Kidney epithelial cell (primary cell): ENCODE measurements at regions not wholly inside any gene's neighbourhood (a gene's known extent, or its start where the extent isn't known, plus 50 kb on each side); places are given as distances from the start of the nearest gene placed in this dataset.

Experiments used
- DNase-seq: peaks from one replicate; pipeline ENCODE4 v3.0.0-alpha.2; 2010; ENCODE audit warnings: low read depth
- H3K27me3 ChIP-seq: 2 replicates; pipeline ENCODE4 v1.6.0; 2011; ENCODE audit warnings: low read length; ENCODE audit not compliant: control insufficient read depth, insufficient read depth
- H3K36me3 ChIP-seq: 2 replicates; pipeline ENCODE4 v1.5.1; 2011; ENCODE audit warnings: low read length; ENCODE audit not compliant: control insufficient read depth, insufficient read depth
- H3K4me3 ChIP-seq: 2 replicates; pipeline ENCODE4 v1.5.1; 2011; ENCODE audit warnings: low read depth, mild to moderate bottlenecking, control low read depth, low read length
- TF ChIP-seq, protein P1 (sequence below): IDR thresholded peaks from 2 replicates; pipeline ENCODE4 v1.5.1; 2011; ENCODE audit warnings: mild to moderate bottlenecking, moderate library complexity, low read length, control low read depth, inconsistent platforms; ENCODE audit not compliant: insufficient read depth, poor library complexity, severe bottlenecking

DNA sequence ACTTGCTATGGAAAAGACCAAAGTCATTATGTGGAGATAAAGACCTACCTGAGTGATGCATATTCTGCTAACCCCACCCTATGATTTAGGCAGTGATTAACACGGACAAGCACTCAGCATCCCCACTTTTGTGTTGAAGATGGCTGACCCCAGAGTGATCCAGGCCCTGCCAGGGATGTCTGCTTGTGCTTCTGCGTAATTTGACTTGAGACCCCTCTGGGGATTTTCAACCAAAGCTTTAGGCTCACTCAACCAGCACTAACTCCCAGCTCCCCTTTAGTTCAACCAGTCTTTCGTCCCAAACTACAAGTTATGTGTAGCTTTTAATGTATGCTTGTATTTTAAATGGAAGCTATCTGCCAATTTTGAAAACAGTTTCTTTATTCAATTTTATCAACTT lies 538.0 kb upstream of the ID4 start:
- TF ChIP-seq, protein P1, sequence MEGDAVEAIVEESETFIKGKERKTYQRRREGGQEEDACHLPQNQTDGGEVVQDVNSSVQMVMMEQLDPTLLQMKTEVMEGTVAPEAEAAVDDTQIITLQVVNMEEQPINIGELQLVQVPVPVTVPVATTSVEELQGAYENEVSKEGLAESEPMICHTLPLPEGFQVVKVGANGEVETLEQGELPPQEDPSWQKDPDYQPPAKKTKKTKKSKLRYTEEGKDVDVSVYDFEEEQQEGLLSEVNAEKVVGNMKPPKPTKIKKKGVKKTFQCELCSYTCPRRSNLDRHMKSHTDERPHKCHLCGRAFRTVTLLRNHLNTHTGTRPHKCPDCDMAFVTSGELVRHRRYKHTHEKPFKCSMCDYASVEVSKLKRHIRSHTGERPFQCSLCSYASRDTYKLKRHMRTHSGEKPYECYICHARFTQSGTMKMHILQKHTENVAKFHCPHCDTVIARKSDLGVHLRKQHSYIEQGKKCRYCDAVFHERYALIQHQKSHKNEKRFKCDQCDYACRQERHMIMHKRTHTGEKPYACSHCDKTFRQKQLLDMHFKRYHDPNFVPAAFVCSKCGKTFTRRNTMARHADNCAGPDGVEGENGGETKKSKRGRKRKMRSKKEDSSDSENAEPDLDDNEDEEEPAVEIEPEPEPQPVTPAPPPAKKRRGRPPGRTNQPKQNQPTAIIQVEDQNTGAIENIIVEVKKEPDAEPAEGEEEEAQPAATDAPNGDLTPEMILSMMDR = no peak
- no peaks in the 10 kb centered on the region for H3K27me3 ChIP-seq
- H3K4me3 ChIP-seq = no peak overlapping the region
- no peaks in the 10 kb centered on the region for H3K36me3 ChIP-seq
- DNase-seq = no peak

DNA sequence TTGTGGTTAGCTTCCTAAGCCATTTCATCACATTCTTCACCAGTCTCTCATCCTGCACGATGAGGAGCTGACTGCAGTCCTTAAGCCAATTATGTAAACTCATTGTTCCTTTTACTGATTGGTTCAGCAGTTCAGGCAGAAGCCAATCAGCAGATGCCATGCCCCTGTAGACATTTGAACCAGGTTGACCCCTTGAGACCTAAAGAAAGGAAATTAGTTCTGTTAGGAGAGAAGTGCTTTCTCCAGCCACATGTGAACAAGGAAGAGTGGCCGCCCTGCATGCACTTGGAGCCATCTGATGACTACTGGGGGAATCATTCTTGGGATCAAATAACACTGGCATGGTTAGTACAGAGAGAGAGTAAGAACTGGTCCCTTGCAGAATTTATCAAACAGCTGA lies 535.2 kb upstream of the ID4 start:
- DNase-seq = no peak
- H3K36me3 ChIP-seq = no peaks in the 10 kb centered on the region

DNA sequence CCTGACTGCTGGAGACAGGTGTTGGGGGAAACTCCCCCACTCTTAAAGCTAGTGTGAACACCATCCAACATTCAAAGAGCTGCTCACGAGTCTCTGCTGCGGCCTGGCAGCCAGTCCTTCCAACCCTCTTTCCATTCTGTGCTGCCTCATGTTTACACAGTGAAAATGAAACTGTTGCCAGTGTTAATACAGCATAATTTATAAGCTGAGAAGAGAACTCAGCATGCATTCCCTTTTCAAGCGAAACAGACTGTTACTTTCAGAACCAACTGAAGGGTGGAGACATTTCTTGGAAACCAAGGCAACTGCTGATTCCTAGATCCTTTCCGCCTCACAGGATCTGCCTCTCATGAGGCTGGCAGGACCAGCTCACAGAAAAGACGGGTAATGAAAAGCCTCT lies 533.8 kb upstream of the ID4 start:
- TF ChIP-seq, protein P1 = no peak
- no peak for DNase-seq
- Histone ChIP-seq H3K4me3 (no peak overlapping the region), H3K36me3 (no peaks in the 10 kb centered on the region), H3K27me3 (no peaks in the 10 kb centered on the region)

More for the DNA sequence above, 535.2 kb upstream of the ID4 start:
- Histone ChIP-seq H3K4me3 (no peak overlapping the region), H3K27me3 (no peaks in the 10 kb centered on the region)
- TF ChIP-seq, protein P1 = no peak

DNA sequence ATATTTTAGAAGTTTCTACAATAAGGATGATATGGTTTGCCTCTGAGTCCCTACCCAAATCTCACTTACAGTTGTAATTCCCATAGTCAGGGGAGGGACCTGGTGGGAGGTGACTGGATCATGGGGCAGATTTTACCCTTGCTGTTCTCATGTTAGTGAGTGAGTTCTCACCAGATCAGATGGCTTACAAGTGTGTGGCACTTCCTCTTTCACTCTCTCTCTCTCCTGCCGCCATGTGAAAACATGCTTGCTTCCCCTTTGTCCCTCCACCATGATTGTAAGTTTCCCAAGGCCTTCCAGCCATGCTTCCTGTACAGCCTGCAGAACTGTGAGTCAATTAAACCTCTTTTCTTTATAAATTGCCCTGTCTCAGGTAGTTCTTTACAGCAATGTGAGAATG lies 527.5 kb upstream of the ID4 start:
- Histone ChIP-seq H3K4me3 (no peak overlapping the region), H3K27me3 (no peaks in the 10 kb centered on the region), H3K36me3 (no peaks in the 10 kb centered on the region)
- no peak for DNase-seq
- TF ChIP-seq, protein P1 = no peak

DNA sequence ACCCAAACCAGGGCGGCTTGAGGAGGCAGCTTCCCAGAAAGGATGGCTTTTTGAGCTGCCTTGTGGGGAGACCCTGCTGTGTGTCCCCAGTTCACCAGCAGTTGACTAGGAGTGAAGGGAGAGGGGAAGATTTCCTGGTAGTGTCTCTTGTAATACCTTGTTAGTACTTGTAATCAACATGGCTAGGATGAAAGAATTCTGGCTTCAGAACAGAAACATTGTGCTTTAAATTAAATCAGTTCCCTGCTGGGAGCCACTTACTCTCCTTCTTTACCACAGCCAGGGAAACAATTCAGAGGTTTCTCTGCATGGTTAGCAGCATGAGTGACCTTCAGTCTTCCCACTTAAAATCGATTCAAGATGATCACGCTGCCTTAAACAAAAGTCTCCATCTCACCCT lies 525.4 kb upstream of the ID4 start:
- TF ChIP-seq, protein P1 = no peak
- no peak overlapping the region for H3K4me3 ChIP-seq
- no peaks in the 10 kb centered on the region for H3K27me3 ChIP-seq
- H3K36me3 ChIP-seq = no peaks in the 10 kb centered on the region
- DNase-seq = no peak

DNA sequence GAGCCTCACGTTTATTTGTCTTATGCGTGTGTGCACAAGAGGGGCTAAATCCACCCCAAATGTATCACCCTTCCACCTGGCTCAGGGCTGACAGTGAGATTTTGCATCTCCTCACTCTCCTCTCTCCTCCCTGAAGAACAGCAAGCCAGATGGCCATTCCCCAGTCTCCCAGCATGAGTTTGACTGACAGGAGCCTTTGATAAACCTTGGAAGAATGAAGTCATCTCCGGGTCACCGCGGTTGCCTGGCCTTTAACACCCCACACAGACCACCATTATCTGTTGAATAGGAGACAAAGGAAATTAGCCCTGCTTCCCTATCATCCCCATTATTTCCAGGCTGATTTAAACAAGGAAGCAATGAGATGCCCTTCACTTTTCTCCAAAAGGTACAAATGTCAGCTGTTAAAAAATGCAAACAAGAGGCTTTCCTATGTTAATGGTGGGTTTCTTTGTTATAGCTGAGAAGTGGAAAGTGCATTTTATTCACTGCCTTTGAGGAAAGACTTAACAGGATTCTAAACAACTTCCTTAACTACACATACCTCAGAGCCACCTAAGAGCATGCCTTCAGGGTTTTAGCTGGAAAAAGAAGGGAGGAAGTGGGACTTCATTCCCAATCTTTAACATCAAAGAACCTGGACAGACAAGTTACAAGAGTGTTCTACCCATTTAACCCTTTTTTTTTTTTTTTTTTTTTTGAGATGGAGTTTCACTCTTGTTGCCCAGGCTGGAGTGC lies 524.8 kb upstream of the ID4 start:
- no peak for DNase-seq
- TF ChIP-seq, protein P1 = no peak
- H3K36me3 ChIP-seq = no peaks in the 10 kb centered on the region
- no peaks in the 10 kb centered on the region for H3K27me3 ChIP-seq
- H3K4me3 ChIP-seq = no peak overlapping the region
